ENCODE measurements at regions not wholly inside any gene's neighbourhood (a gene's known extent, or its start where the extent isn't known, plus 50 kb on each side); places are given as distances from the start of the nearest gene placed in this dataset.
"Not testable (repeated sequence)": the region's sequence is repeated elsewhere in the genome, so short reads cannot be mapped to it uniquely, and the experiment has no call there.

GRCh38 chr3:18556503-18557135 is 131.5 kb upstream of the SATB1 start:
- H3K27me3 ChIP-seq (ENCODE audit: control insufficient read depth in 3 of 3, insufficient read depth in 3 of 3, low read depth in 1 of 3, low read length in 3 of 3): no peaks in the 10 kb centered on the region
- no peak overlapping the region for H3K4me2 ChIP-seq (ENCODE audit: insufficient read depth, low read length, poor library complexity, severe bottlenecking)
- H3K36me3 ChIP-seq (replicated peaks in 1 of 2; ENCODE audit: control insufficient read depth in 2 of 2, insufficient read depth in 2 of 2, low read length in 2 of 2): no peaks in the 10 kb centered on the region
- H4K91ac ChIP-seq (ENCODE audit: low read depth, low read length, poor library complexity): no peak overlapping the region
- no peak overlapping the region for H3K27ac ChIP-seq (replicated peaks; ENCODE audit: low read length)
- no peak overlapping the region for H2BK15ac ChIP-seq (ENCODE audit: low read length)
- H3K79me1 ChIP-seq (ENCODE audit: low read depth, low read length): no peaks in the 10 kb centered on the region
- no peak overlapping the region for H2AFZ ChIP-seq (ENCODE audit: low read length)
- no peak overlapping the region for H3K14ac ChIP-seq (ENCODE audit: low read length)
- no peak overlapping the region for H3K4ac ChIP-seq (ENCODE audit: low read length)
- H2AK5ac ChIP-seq (ENCODE audit: low read depth, low read length): no peak overlapping the region
- H3K23ac ChIP-seq (ENCODE audit: low read depth, low read length, poor library complexity): no peak overlapping the region
- H4K8ac ChIP-seq (ENCODE audit: low read depth, low read length): no peak overlapping the region
- H2BK12ac ChIP-seq (ENCODE audit: low read length): no peak overlapping the region
- H3K9ac ChIP-seq (ENCODE audit: low read depth, low read length, poor library complexity): no peak overlapping the region
- no peak overlapping the region for H2BK5ac ChIP-seq (ENCODE audit: low read length)
- no peak for DNase-seq (ENCODE audit: low spot score)
- WGBS, 2 donors (ENCODE audit: extremely low coverage in 2 of 2, insufficient read length in 2 of 2, insufficient replicate concordance in 1 of 2): no CpG with 5 or more reads among the region's 4 CpGs
- H3K18ac ChIP-seq (ENCODE audit: low read length): no peak overlapping the region
- no peaks in the 10 kb centered on the region for H3K4me1 ChIP-seq (ENCODE audit: control insufficient read depth in 2 of 2, insufficient read depth in 1 of 2, low read depth in 1 of 2, low read length in 2 of 2)
- no peak overlapping the region for H3K4me3 ChIP-seq (ENCODE audit: low read length in 2 of 2)
- H3K9me3 ChIP-seq (replicated peaks in 1 of 2; ENCODE audit: control insufficient read depth in 2 of 2, insufficient read depth in 1 of 2, low read depth in 1 of 2, low read length in 2 of 2): no peaks in the 10 kb centered on the region
- no peak overlapping the region for H2BK120ac ChIP-seq (ENCODE audit: low read depth, low read length)

GRCh38 chr3:18556001-18556408 is 130.9 kb upstream of the SATB1 start:
- H3K4me1 ChIP-seq (ENCODE audit: control insufficient read depth in 2 of 2, insufficient read depth in 1 of 2, low read depth in 1 of 2, low read length in 2 of 2): no peaks in the 10 kb centered on the region
- no peaks in the 10 kb centered on the region for H3K79me1 ChIP-seq (ENCODE audit: low read depth, low read length)
- no peak overlapping the region for H3K4me2 ChIP-seq (ENCODE audit: insufficient read depth, low read length, poor library complexity, severe bottlenecking)
- DNase-seq (ENCODE audit: low spot score): no peak
- H2BK12ac ChIP-seq (ENCODE audit: low read length): no peak overlapping the region
- H2BK15ac ChIP-seq (ENCODE audit: low read length): no peak overlapping the region
- no peak overlapping the region for H4K91ac ChIP-seq (ENCODE audit: low read depth, low read length, poor library complexity)
- no peak overlapping the region for H2BK5ac ChIP-seq (ENCODE audit: low read length)
- no peak overlapping the region for H3K27ac ChIP-seq (replicated peaks; ENCODE audit: low read length)
- no peak overlapping the region for H3K14ac ChIP-seq (ENCODE audit: low read length)
- H3K4me3 ChIP-seq (ENCODE audit: low read length in 2 of 2): no peak overlapping the region
- H3K9ac ChIP-seq (ENCODE audit: low read depth, low read length, poor library complexity): no peak overlapping the region
- no peak overlapping the region for H3K23ac ChIP-seq (ENCODE audit: low read depth, low read length, poor library complexity)
- H2BK120ac ChIP-seq (ENCODE audit: low read depth, low read length): no peak overlapping the region
- H3K18ac ChIP-seq (ENCODE audit: low read length): no peak overlapping the region
- no peak overlapping the region for H3K4ac ChIP-seq (ENCODE audit: low read length)
- WGBS, 2 donors (ENCODE audit: extremely low coverage in 2 of 2, insufficient read length in 2 of 2, insufficient replicate concordance in 1 of 2): no CpG with 5 or more reads among the region's 3 CpGs
- no peaks in the 10 kb centered on the region for H3K36me3 ChIP-seq (replicated peaks in 1 of 2; ENCODE audit: control insufficient read depth in 2 of 2, insufficient read depth in 2 of 2, low read length in 2 of 2)
- no peak overlapping the region for H2AK5ac ChIP-seq (ENCODE audit: low read depth, low read length)
- no peaks in the 10 kb centered on the region for H3K9me3 ChIP-seq (replicated peaks in 1 of 2; ENCODE audit: control insufficient read depth in 2 of 2, insufficient read depth in 1 of 2, low read depth in 1 of 2, low read length in 2 of 2)
- H3K27me3 ChIP-seq (ENCODE audit: control insufficient read depth in 3 of 3, insufficient read depth in 3 of 3, low read depth in 1 of 3, low read length in 3 of 3): no peaks in the 10 kb centered on the region
- H4K8ac ChIP-seq (ENCODE audit: low read depth, low read length): no peak overlapping the region
- H2AFZ ChIP-seq (ENCODE audit: low read length): no peak overlapping the region

- not testable (repeated sequence) for H2BK15ac ChIP-seq (ENCODE audit: low read length); H3K27ac ChIP-seq (replicated peaks; ENCODE audit: low read length); H2BK5ac ChIP-seq (ENCODE audit: low read length); H3K36me3 ChIP-seq (replicated peaks in 1 of 2; ENCODE audit: control insufficient read depth in 2 of 2, insufficient read depth in 2 of 2, low read length in 2 of 2); H4K91ac ChIP-seq (ENCODE audit: low read depth, low read length, poor library complexity); H3K9me3 ChIP-seq (replicated peaks in 1 of 2; ENCODE audit: control insufficient read depth in 2 of 2, insufficient read depth in 1 of 2, low read depth in 1 of 2, low read length in 2 of 2); H3K23ac ChIP-seq (ENCODE audit: low read depth, low read length, poor library complexity); H3K14ac ChIP-seq (ENCODE audit: low read length); H3K18ac ChIP-seq (ENCODE audit: low read length); H2BK12ac ChIP-seq (ENCODE audit: low read length); H3K4ac ChIP-seq (ENCODE audit: low read length); H2AFZ ChIP-seq (ENCODE audit: low read length); H3K27me3 ChIP-seq (ENCODE audit: control insufficient read depth in 3 of 3, insufficient read depth in 3 of 3, low read depth in 1 of 3, low read length in 3 of 3); H4K8ac ChIP-seq (ENCODE audit: low read depth, low read length); H2AK5ac ChIP-seq (ENCODE audit: low read depth, low read length); H3K79me1 ChIP-seq (ENCODE audit: low read depth, low read length); H3K4me1 ChIP-seq (ENCODE audit: control insufficient read depth in 2 of 2, insufficient read depth in 1 of 2, low read depth in 1 of 2, low read length in 2 of 2); H3K4me2 ChIP-seq (ENCODE audit: insufficient read depth, low read length, poor library complexity, severe bottlenecking); H3K9ac ChIP-seq (ENCODE audit: low read depth, low read length, poor library complexity); DNase-seq (ENCODE audit: low spot score); H2BK120ac ChIP-seq (ENCODE audit: low read depth, low read length); H3K4me3 ChIP-seq (ENCODE audit: low read length in 2 of 2)
- WGBS, 2 donors (ENCODE audit: extremely low coverage in 2 of 2, insufficient read length in 2 of 2, insufficient replicate concordance in 1 of 2): no CpG with 5 or more reads among the region's 9 CpGs
Observed at GRCh38 chr3:18552579-18553105, 127.5 kb upstream of the SATB1 start.

GRCh38 chr3:18546632-18547031 is 121.5 kb upstream of the SATB1 start:
- Histone ChIP-seq H3K14ac (ENCODE audit: low read length) (no peak overlapping the region), H3K4me1 (ENCODE audit: control insufficient read depth in 2 of 2, insufficient read depth in 1 of 2, low read depth in 1 of 2, low read length in 2 of 2) (no peaks in the 10 kb centered on the region), H3K79me1 (ENCODE audit: low read depth, low read length) (no peaks in the 10 kb centered on the region), H3K36me3 (replicated peaks in 1 of 2; ENCODE audit: control insufficient read depth in 2 of 2, insufficient read depth in 2 of 2, low read length in 2 of 2) (no peaks in the 10 kb centered on the region), H3K4me2 (ENCODE audit: insufficient read depth, low read length, poor library complexity, severe bottlenecking) (no peak overlapping the region), H2AFZ (ENCODE audit: low read length) (no peak overlapping the region), H3K4me3 (ENCODE audit: low read length in 2 of 2) (no peak overlapping the region), H2BK120ac (ENCODE audit: low read depth, low read length) (no peak overlapping the region), H3K27me3 (ENCODE audit: control insufficient read depth in 3 of 3, insufficient read depth in 3 of 3, low read depth in 1 of 3, low read length in 3 of 3) (no peaks in the 10 kb centered on the region), H4K8ac (ENCODE audit: low read depth, low read length) (no peak overlapping the region), H3K18ac (ENCODE audit: low read length) (no peak overlapping the region), H2BK12ac (ENCODE audit: low read length) (no peak overlapping the region), H4K91ac (ENCODE audit: low read depth, low read length, poor library complexity) (no peak overlapping the region), H2BK5ac (ENCODE audit: low read length) (no peak overlapping the region), H3K27ac (replicated peaks; ENCODE audit: low read length) (no peak overlapping the region), H3K9ac (ENCODE audit: low read depth, low read length, poor library complexity) (no peak overlapping the region), H3K4ac (ENCODE audit: low read length) (no peak overlapping the region), H3K23ac (ENCODE audit: low read depth, low read length, poor library complexity) (no peak overlapping the region), H3K9me3 (replicated peaks in 1 of 2; ENCODE audit: control insufficient read depth in 2 of 2, insufficient read depth in 1 of 2, low read depth in 1 of 2, low read length in 2 of 2) (no peaks in the 10 kb centered on the region), H2BK15ac (ENCODE audit: low read length) (no peak overlapping the region), H2AK5ac (ENCODE audit: low read depth, low read length) (no peak overlapping the region)
- no peak for DNase-seq (ENCODE audit: low spot score)
- no CpG with 5 or more reads among the region's 2 CpGs for WGBS, 2 donors (ENCODE audit: extremely low coverage in 2 of 2, insufficient read length in 2 of 2, insufficient replicate concordance in 1 of 2)

Data from neuronal stem cell (in vitro differentiated cells).